ENCODE measurements at regions not wholly inside any gene's neighbourhood (a gene's known extent, or its start where the extent isn't known, plus 50 kb on each side); places are given as distances from the start of the nearest gene placed in this dataset.

DNA sequence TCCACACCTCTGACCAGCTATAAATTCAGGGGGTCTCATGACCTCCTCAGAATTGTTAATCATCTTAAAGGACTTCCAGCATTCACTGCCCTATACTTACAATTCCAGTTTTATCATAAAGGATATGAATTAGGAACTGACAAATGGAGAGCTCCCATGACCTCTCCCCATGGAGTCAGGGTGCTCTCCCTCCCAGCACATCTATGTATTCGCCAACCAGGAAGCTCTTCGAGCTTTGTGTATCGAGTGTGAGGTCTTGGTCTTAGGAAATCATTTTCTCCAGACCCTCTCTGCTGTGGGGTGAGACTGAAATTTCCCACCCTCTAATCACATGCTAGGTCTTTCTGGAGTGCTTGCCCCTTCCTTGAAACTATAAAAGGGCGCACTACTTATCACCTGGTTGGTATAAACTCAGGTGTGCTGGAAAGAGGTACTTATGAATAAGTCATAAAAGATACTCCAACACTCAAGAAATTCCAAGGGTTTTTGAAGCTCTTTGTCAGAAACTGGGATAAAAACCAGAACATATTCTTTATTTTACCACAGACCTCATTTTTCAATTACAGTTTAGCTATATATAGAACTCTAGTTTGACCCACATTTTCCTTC lies 238.4 kb upstream of the OPRM1 start:
- Histone ChIP-seq H3K27me3 (ENCODE audit: control insufficient read depth in 4 of 4, insufficient read depth in 4 of 4, low read length in 3 of 4) (peaks cover 0 to 5% (median 0%) of the 10 kb centered on the region in 4 donors), H3K4me3 (ENCODE audit: low read depth in 1 of 3, low read length in 3 of 3) (no peak overlapping the region), H3K9me3 (ENCODE audit: control insufficient read depth in 4 of 4, low read length in 3 of 4) (no peaks in the 10 kb centered on the region), H3K27ac (ENCODE audit: low read depth in 1 of 2, low read length in 2 of 2) (no peak overlapping the region), H3K36me3 (ENCODE audit: control insufficient read depth in 4 of 4, insufficient read depth in 3 of 4, low read depth in 1 of 4, low read length in 3 of 4) (no peaks in the 10 kb centered on the region), H3K9ac (ENCODE audit: low read depth in 1 of 2, low read length in 2 of 2) (no peak overlapping the region), H3K4me1 (ENCODE audit: control insufficient read depth in 4 of 4, insufficient read depth in 4 of 4, low read length in 3 of 4) (no peaks in the 10 kb centered on the region)
- whole genome bisulfite sequencing, result 81% methylated on average over 4 of the region's 4 CpGs
- no peak for TF ChIP-seq HNF4G (IDR thresholded peaks at IDR 0.05)
- TF ChIP-seq, protein P1, sequence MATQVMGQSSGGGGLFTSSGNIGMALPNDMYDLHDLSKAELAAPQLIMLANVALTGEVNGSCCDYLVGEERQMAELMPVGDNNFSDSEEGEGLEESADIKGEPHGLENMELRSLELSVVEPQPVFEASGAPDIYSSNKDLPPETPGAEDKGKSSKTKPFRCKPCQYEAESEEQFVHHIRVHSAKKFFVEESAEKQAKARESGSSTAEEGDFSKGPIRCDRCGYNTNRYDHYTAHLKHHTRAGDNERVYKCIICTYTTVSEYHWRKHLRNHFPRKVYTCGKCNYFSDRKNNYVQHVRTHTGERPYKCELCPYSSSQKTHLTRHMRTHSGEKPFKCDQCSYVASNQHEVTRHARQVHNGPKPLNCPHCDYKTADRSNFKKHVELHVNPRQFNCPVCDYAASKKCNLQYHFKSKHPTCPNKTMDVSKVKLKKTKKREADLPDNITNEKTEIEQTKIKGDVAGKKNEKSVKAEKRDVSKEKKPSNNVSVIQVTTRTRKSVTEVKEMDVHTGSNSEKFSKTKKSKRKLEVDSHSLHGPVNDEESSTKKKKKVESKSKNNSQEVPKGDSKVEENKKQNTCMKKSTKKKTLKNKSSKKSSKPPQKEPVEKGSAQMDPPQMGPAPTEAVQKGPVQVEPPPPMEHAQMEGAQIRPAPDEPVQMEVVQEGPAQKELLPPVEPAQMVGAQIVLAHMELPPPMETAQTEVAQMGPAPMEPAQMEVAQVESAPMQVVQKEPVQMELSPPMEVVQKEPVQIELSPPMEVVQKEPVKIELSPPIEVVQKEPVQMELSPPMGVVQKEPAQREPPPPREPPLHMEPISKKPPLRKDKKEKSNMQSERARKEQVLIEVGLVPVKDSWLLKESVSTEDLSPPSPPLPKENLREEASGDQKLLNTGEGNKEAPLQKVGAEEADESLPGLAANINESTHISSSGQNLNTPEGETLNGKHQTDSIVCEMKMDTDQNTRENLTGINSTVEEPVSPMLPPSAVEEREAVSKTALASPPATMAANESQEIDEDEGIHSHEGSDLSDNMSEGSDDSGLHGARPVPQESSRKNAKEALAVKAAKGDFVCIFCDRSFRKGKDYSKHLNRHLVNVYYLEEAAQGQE (IDR thresholded peaks at IDR 0.05), result no peak
- no peak for TF ChIP-seq RXRA (IDR thresholded peaks at IDR 0.05)
- TF ChIP-seq, protein P2, sequence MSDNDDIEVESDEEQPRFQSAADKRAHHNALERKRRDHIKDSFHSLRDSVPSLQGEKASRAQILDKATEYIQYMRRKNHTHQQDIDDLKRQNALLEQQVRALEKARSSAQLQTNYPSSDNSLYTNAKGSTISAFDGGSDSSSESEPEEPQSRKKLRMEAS (IDR thresholded peaks at IDR 0.05), result no peak
- TF ChIP-seq JUND (IDR thresholded peaks at IDR 0.05), result no peak
- TF ChIP-seq, protein P3, sequence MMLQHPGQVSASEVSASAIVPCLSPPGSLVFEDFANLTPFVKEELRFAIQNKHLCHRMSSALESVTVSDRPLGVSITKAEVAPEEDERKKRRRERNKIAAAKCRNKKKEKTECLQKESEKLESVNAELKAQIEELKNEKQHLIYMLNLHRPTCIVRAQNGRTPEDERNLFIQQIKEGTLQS (IDR thresholded peaks at IDR 0.05), result no peak
- no peak for TF ChIP-seq YY1 (IDR thresholded peaks at IDR 0.05)
- no peak for TF ChIP-seq GABPA (IDR thresholded peaks at IDR 0.05 in 1 of 2, conservative IDR thresholded peaks at IDR 0.05 in 1 of 2)
- TF ChIP-seq TAF1 (conservative IDR thresholded peaks at IDR 0.05), result no peak
- TF ChIP-seq EGR1 (IDR thresholded peaks at IDR 0.05; ENCODE audit: low read depth in 2 of 2), result no peak
- no peak for TF ChIP-seq FOXA2 (IDR thresholded peaks at IDR 0.05)
- no peak for TF ChIP-seq HNF4A (conservative IDR thresholded peaks at IDR 0.05)
- TF ChIP-seq, protein P4, sequence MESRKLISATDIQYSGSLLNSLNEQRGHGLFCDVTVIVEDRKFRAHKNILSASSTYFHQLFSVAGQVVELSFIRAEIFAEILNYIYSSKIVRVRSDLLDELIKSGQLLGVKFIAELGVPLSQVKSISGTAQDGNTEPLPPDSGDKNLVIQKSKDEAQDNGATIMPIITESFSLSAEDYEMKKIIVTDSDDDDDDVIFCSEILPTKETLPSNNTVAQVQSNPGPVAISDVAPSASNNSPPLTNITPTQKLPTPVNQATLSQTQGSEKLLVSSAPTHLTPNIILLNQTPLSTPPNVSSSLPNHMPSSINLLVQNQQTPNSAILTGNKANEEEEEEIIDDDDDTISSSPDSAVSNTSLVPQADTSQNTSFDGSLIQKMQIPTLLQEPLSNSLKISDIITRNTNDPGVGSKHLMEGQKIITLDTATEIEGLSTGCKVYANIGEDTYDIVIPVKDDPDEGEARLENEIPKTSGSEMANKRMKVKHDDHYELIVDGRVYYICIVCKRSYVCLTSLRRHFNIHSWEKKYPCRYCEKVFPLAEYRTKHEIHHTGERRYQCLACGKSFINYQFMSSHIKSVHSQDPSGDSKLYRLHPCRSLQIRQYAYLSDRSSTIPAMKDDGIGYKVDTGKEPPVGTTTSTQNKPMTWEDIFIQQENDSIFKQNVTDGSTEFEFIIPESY (IDR thresholded peaks at IDR 0.05), result no peak
- no peak for TF ChIP-seq RAD21 (IDR thresholded peaks at IDR 0.05)
- TF ChIP-seq NR2F2 (IDR thresholded peaks at IDR 0.05), result no peak
- TF ChIP-seq, protein P5, sequence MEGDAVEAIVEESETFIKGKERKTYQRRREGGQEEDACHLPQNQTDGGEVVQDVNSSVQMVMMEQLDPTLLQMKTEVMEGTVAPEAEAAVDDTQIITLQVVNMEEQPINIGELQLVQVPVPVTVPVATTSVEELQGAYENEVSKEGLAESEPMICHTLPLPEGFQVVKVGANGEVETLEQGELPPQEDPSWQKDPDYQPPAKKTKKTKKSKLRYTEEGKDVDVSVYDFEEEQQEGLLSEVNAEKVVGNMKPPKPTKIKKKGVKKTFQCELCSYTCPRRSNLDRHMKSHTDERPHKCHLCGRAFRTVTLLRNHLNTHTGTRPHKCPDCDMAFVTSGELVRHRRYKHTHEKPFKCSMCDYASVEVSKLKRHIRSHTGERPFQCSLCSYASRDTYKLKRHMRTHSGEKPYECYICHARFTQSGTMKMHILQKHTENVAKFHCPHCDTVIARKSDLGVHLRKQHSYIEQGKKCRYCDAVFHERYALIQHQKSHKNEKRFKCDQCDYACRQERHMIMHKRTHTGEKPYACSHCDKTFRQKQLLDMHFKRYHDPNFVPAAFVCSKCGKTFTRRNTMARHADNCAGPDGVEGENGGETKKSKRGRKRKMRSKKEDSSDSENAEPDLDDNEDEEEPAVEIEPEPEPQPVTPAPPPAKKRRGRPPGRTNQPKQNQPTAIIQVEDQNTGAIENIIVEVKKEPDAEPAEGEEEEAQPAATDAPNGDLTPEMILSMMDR (IDR thresholded peaks at IDR 0.05; ENCODE audit: low read depth, low read length, missing input control), result no peak
- TF ChIP-seq FOXA1 (IDR thresholded peaks at IDR 0.05), result no peak
- no peak for TF ChIP-seq SP1 (IDR thresholded peaks at IDR 0.05)
- DNase-seq (ENCODE audit: low spot score), result no peak
